Keratinocyte (primary cell): ENCODE measurements at regions not wholly inside any gene's neighbourhood (a gene's known extent, or its start where the extent isn't known, plus 50 kb on each side); places are given as distances from the start of the nearest gene placed in this dataset.

ENCODE experiments used
- EZH2 ChIP-seq: IDR thresholded peaks from one replicate; pipeline ENCODE4 v1.6.1; 2012; ENCODE audit warnings: inconsistent platforms, mild to moderate bottlenecking, low read length, moderate library complexity
- TF ChIP-seq, protein P1 (sequence below), 3 experiments: IDR thresholded peaks in 1 of 3; conservative IDR thresholded peaks in 1 of 3; optimal IDR thresholded peaks in 1 of 3; 2 replicates in 2 of 3; 3 replicates in 1 of 3; pipeline versions ENCODE3 to v1.5.1; 2011; ENCODE audit warnings: low read length in 3 of 3, mild to moderate bottlenecking in 3 of 3, moderate library complexity in 2 of 3, control low read depth in 1 of 3, inconsistent platforms in 1 of 3; ENCODE audit not compliant: insufficient read depth in 2 of 3; ENCODE audit errors: extremely low read depth in 1 of 3

DNA sequence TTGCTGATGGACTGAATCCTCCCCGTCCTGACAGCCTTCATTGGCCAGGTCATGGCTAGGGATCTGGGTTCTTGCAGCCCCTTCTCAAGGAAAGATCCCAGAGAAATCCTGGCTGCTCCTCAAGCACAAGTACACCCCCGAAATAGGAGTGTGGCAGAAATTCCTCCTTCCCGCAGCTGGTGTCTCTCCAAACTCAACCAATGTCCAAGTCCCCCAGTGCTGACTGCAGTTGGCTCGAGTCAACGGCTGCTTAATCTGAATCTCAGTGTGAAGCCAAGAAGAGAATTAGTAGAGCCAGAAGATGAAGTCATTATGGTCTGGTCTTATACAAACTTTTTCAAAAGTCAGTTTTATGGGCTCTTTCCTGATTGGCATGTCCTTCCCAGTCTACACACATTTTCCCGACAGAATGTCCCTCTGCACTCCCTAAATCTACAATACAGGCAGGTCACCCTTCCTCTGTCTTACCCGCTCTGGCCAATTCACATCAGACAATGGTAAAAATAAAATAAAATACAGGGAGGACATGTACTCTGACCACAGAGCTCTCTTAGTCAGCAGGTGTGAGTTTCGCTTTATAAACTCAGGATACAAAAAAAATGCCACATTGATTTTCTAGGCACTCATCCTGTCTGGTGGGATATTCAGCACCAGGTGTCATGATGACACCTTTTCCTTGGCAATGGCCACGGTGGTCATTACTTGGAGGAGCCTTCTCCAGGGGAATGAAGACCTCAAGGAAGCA, 76.9 kb upstream of the PAPOLG start:
- TF ChIP-seq, protein P1, sequence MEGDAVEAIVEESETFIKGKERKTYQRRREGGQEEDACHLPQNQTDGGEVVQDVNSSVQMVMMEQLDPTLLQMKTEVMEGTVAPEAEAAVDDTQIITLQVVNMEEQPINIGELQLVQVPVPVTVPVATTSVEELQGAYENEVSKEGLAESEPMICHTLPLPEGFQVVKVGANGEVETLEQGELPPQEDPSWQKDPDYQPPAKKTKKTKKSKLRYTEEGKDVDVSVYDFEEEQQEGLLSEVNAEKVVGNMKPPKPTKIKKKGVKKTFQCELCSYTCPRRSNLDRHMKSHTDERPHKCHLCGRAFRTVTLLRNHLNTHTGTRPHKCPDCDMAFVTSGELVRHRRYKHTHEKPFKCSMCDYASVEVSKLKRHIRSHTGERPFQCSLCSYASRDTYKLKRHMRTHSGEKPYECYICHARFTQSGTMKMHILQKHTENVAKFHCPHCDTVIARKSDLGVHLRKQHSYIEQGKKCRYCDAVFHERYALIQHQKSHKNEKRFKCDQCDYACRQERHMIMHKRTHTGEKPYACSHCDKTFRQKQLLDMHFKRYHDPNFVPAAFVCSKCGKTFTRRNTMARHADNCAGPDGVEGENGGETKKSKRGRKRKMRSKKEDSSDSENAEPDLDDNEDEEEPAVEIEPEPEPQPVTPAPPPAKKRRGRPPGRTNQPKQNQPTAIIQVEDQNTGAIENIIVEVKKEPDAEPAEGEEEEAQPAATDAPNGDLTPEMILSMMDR (optimal IDR thresholded peaks at IDR 0.05 in 1 of 3, IDR thresholded peaks at IDR 0.05 in 1 of 3, conservative IDR thresholded peaks at IDR 0.05 in 1 of 3; ENCODE audit: extremely low read depth in 1 of 3, insufficient read depth in 2 of 3, low read length in 3 of 3) = no peak
- TF ChIP-seq EZH2 = no peak
